ENCODE measurements at regions not wholly inside any gene's neighbourhood (a gene's known extent, or its start where the extent isn't known, plus 50 kb on each side); places are given as distances from the start of the nearest gene placed in this dataset.

- Histone ChIP-seq H3K4me1 (ENCODE audit: control insufficient read depth, insufficient read depth, low read length) (no peaks in the 10 kb centered on the region), H3K27me3 (ENCODE audit: control insufficient read depth, insufficient read depth, low read length) (no peaks in the 10 kb centered on the region), H3K9me3 (ENCODE audit: control insufficient read depth, low read length) (no peaks in the 10 kb centered on the region), H3K36me3 (ENCODE audit: control insufficient read depth, insufficient read depth, low read length) (no peaks in the 10 kb centered on the region), H3K9ac (ENCODE audit: low read length) (no peak overlapping the region), H3K4me3 (ENCODE audit: low read length) (no peak overlapping the region)
Measured at GRCh38 chr1:194117582-194117981, 931.2 kb upstream of the B3GALT2 start.

- H3K4me3 ChIP-seq (ENCODE audit: low read length) = no peak overlapping the region
- no peaks in the 10 kb centered on the region for H3K9me3 ChIP-seq (ENCODE audit: control insufficient read depth, low read length)
- no peaks in the 10 kb centered on the region for H3K36me3 ChIP-seq (ENCODE audit: control insufficient read depth, insufficient read depth, low read length)
- H3K4me1 ChIP-seq (ENCODE audit: control insufficient read depth, insufficient read depth, low read length) = no peaks in the 10 kb centered on the region
- H3K9ac ChIP-seq (ENCODE audit: low read length) = no peak overlapping the region
- no peaks in the 10 kb centered on the region for H3K27me3 ChIP-seq (ENCODE audit: control insufficient read depth, insufficient read depth, low read length)
Measured at GRCh38 chr1:194114288-194114687, 927.9 kb upstream of the B3GALT2 start.

GRCh38 chr1:194105381-194105780, 919.0 kb upstream of the B3GALT2 start:
- no peak overlapping the region for H3K4me3 ChIP-seq (ENCODE audit: low read length)
- no peaks in the 10 kb centered on the region for H3K36me3 ChIP-seq (ENCODE audit: control insufficient read depth, insufficient read depth, low read length)
- no peak overlapping the region for H3K9ac ChIP-seq (ENCODE audit: low read length)
- H3K9me3 ChIP-seq (ENCODE audit: control insufficient read depth, low read length) = no peaks in the 10 kb centered on the region
- H3K4me1 ChIP-seq (ENCODE audit: control insufficient read depth, insufficient read depth, low read length) = no peaks in the 10 kb centered on the region
- no peaks in the 10 kb centered on the region for H3K27me3 ChIP-seq (ENCODE audit: control insufficient read depth, insufficient read depth, low read length)

- Histone ChIP-seq H3K4me3 (ENCODE audit: low read length) (no peak overlapping the region), H3K36me3 (ENCODE audit: control insufficient read depth, insufficient read depth, low read length) (no peaks in the 10 kb centered on the region), H3K9me3 (ENCODE audit: control insufficient read depth, low read length) (no peaks in the 10 kb centered on the region), H3K9ac (ENCODE audit: low read length) (no peak overlapping the region), H3K27me3 (ENCODE audit: control insufficient read depth, insufficient read depth, low read length) (no peaks in the 10 kb centered on the region), H3K4me1 (ENCODE audit: control insufficient read depth, insufficient read depth, low read length) (no peaks in the 10 kb centered on the region)
Measured at GRCh38 chr1:194104247-194104844, 917.9 kb upstream of the B3GALT2 start.

- Histone ChIP-seq H3K9me3 (ENCODE audit: control insufficient read depth, low read length) (no peaks in the 10 kb centered on the region), H3K27me3 (ENCODE audit: control insufficient read depth, insufficient read depth, low read length) (no peaks in the 10 kb centered on the region)
Measured at GRCh38 chr1:194103516-194104246, 917.3 kb upstream of the B3GALT2 start.

GRCh38 chr1:194103101-194103500, 916.7 kb upstream of the B3GALT2 start:
- no peak overlapping the region for H3K4me3 ChIP-seq (ENCODE audit: low read length)
- H3K9me3 ChIP-seq (ENCODE audit: control insufficient read depth, low read length) = no peaks in the 10 kb centered on the region
- H3K36me3 ChIP-seq (ENCODE audit: control insufficient read depth, insufficient read depth, low read length) = no peaks in the 10 kb centered on the region
- H3K4me1 ChIP-seq (ENCODE audit: control insufficient read depth, insufficient read depth, low read length) = no peaks in the 10 kb centered on the region
- no peaks in the 10 kb centered on the region for H3K27me3 ChIP-seq (ENCODE audit: control insufficient read depth, insufficient read depth, low read length)
- H3K9ac ChIP-seq (ENCODE audit: low read length) = no peak overlapping the region

More at GRCh38 chr1:194103516-194104246, 917.3 kb upstream of the B3GALT2 start:
- no peak overlapping the region for H3K4me3 ChIP-seq (ENCODE audit: low read length)
- H3K4me1 ChIP-seq (ENCODE audit: control insufficient read depth, insufficient read depth, low read length) = no peaks in the 10 kb centered on the region
- H3K9ac ChIP-seq (ENCODE audit: low read length) = no peak overlapping the region
- H3K36me3 ChIP-seq (ENCODE audit: control insufficient read depth, insufficient read depth, low read length) = no peaks in the 10 kb centered on the region

- no peak overlapping the region for H3K9ac ChIP-seq (ENCODE audit: low read length)
- no peaks in the 10 kb centered on the region for H3K36me3 ChIP-seq (ENCODE audit: control insufficient read depth, insufficient read depth, low read length)
- no peaks in the 10 kb centered on the region for H3K9me3 ChIP-seq (ENCODE audit: control insufficient read depth, low read length)
- H3K4me1 ChIP-seq (ENCODE audit: control insufficient read depth, insufficient read depth, low read length) = no peaks in the 10 kb centered on the region
- no peak overlapping the region for H3K4me3 ChIP-seq (ENCODE audit: low read length)
- no peaks in the 10 kb centered on the region for H3K27me3 ChIP-seq (ENCODE audit: control insufficient read depth, insufficient read depth, low read length)
Measured at GRCh38 chr1:194102607-194103006, 916.2 kb upstream of the B3GALT2 start.

- H3K4me1 ChIP-seq (ENCODE audit: control insufficient read depth, insufficient read depth, low read length) = no peaks in the 10 kb centered on the region
- no peak overlapping the region for H3K4me3 ChIP-seq (ENCODE audit: low read length)
- H3K9ac ChIP-seq (ENCODE audit: low read length) = no peak overlapping the region
- H3K36me3 ChIP-seq (ENCODE audit: control insufficient read depth, insufficient read depth, low read length) = no peaks in the 10 kb centered on the region
- no peaks in the 10 kb centered on the region for H3K9me3 ChIP-seq (ENCODE audit: control insufficient read depth, low read length)
- no peaks in the 10 kb centered on the region for H3K27me3 ChIP-seq (ENCODE audit: control insufficient read depth, insufficient read depth, low read length)
Measured at GRCh38 chr1:194084755-194085154, 898.3 kb upstream of the B3GALT2 start.

GRCh38 chr1:194081444-194081843, 895.0 kb upstream of the B3GALT2 start:
- no peaks in the 10 kb centered on the region for H3K9me3 ChIP-seq (ENCODE audit: control insufficient read depth, low read length)
- H3K4me1 ChIP-seq (ENCODE audit: control insufficient read depth, insufficient read depth, low read length) = no peaks in the 10 kb centered on the region
- no peak overlapping the region for H3K9ac ChIP-seq (ENCODE audit: low read length)
- no peaks in the 10 kb centered on the region for H3K27me3 ChIP-seq (ENCODE audit: control insufficient read depth, insufficient read depth, low read length)
- no peak overlapping the region for H3K4me3 ChIP-seq (ENCODE audit: low read length)
- no peaks in the 10 kb centered on the region for H3K36me3 ChIP-seq (ENCODE audit: control insufficient read depth, insufficient read depth, low read length)

- no peak overlapping the region for H3K4me3 ChIP-seq (ENCODE audit: low read length)
- no peaks in the 10 kb centered on the region for H3K27me3 ChIP-seq (ENCODE audit: control insufficient read depth, insufficient read depth, low read length)
- no peaks in the 10 kb centered on the region for H3K9me3 ChIP-seq (ENCODE audit: control insufficient read depth, low read length)
- no peaks in the 10 kb centered on the region for H3K36me3 ChIP-seq (ENCODE audit: control insufficient read depth, insufficient read depth, low read length)
- no peak overlapping the region for H3K9ac ChIP-seq (ENCODE audit: low read length)
- no peaks in the 10 kb centered on the region for H3K4me1 ChIP-seq (ENCODE audit: control insufficient read depth, insufficient read depth, low read length)
Measured at GRCh38 chr1:194080826-194081225, 894.4 kb upstream of the B3GALT2 start.

- Histone ChIP-seq H3K9ac (ENCODE audit: low read length) (no peak overlapping the region), H3K4me1 (ENCODE audit: control insufficient read depth, insufficient read depth, low read length) (no peaks in the 10 kb centered on the region), H3K9me3 (ENCODE audit: control insufficient read depth, low read length) (no peaks in the 10 kb centered on the region), H3K27me3 (ENCODE audit: control insufficient read depth, insufficient read depth, low read length) (no peaks in the 10 kb centered on the region), H3K36me3 (ENCODE audit: control insufficient read depth, insufficient read depth, low read length) (no peaks in the 10 kb centered on the region), H3K4me3 (ENCODE audit: low read length) (no peak overlapping the region)
Measured at GRCh38 chr1:194078765-194079164, 892.4 kb upstream of the B3GALT2 start.

- Histone ChIP-seq H3K4me3 (ENCODE audit: low read length) (no peak overlapping the region), H3K4me1 (ENCODE audit: control insufficient read depth, insufficient read depth, low read length) (no peaks in the 10 kb centered on the region), H3K36me3 (ENCODE audit: control insufficient read depth, insufficient read depth, low read length) (no peaks in the 10 kb centered on the region), H3K27me3 (ENCODE audit: control insufficient read depth, insufficient read depth, low read length) (no peaks in the 10 kb centered on the region), H3K9ac (ENCODE audit: low read length) (no peak overlapping the region), H3K9me3 (ENCODE audit: control insufficient read depth, low read length) (no peaks in the 10 kb centered on the region)
Measured at GRCh38 chr1:194076646-194077045, 890.2 kb upstream of the B3GALT2 start.
